ENCODE measurements at regions not wholly inside any gene's neighbourhood (a gene's known extent, or its start where the extent isn't known, plus 50 kb on each side); places are given as distances from the start of the nearest gene placed in this dataset.
"Not testable (repeated sequence)": the region's sequence is repeated elsewhere in the genome, so short reads cannot be mapped to it uniquely, and the experiment has no call there.

GRCh38 chr4:129998436-129999150, 902.6 kb downstream of the C4orf33 start (continued):
- no peak for TF ChIP-seq POU6F1 (CRISPR knock-in tag; IDR thresholded peaks at IDR 0.05; ENCODE audit: borderline replicate concordance, low read depth)

GRCh38 chr4:129999156-129999555, 903.2 kb downstream of the C4orf33 start:
- no peak for ATAC-seq
- TF ChIP-seq OSR1 (CRISPR knock-in tag; IDR thresholded peaks at IDR 0.05) = no peak
- no peak for TF ChIP-seq POU6F1 (CRISPR knock-in tag; IDR thresholded peaks at IDR 0.05; ENCODE audit: borderline replicate concordance, low read depth)
- TF ChIP-seq ZNF70 (CRISPR knock-in tag; IDR thresholded peaks at IDR 0.05) = no peak
- TF ChIP-seq ZFP3 (CRISPR knock-in tag; IDR thresholded peaks at IDR 0.05) = no peak
- TF ChIP-seq ESRRG (CRISPR knock-in tag; IDR thresholded peaks at IDR 0.05) = no peak
- no peak for TF ChIP-seq RARB (CRISPR knock-in tag; IDR thresholded peaks at IDR 0.05)
- no peak for TF ChIP-seq ZC3H10 (CRISPR knock-in tag; IDR thresholded peaks at IDR 0.05)
- no peak for TF ChIP-seq BACH2 (CRISPR knock-in tag; IDR thresholded peaks at IDR 0.05; ENCODE audit: borderline replicate concordance)
- no peak for TF ChIP-seq TOX (CRISPR knock-in tag; IDR thresholded peaks at IDR 0.05; ENCODE audit: borderline replicate concordance)
- TF ChIP-seq PPARA (CRISPR knock-in tag; IDR thresholded peaks at IDR 0.05; ENCODE audit: borderline replicate concordance) = no peak
- no peak for TF ChIP-seq ISL1 (CRISPR knock-in tag; IDR thresholded peaks at IDR 0.05)
- TF ChIP-seq CREB5 (CRISPR knock-in tag; IDR thresholded peaks at IDR 0.05; ENCODE audit: low read depth) = no peak
- no peak for TF ChIP-seq ARNTL (CRISPR knock-in tag; IDR thresholded peaks at IDR 0.05; ENCODE audit: borderline replicate concordance, low read depth)
- no peak for TF ChIP-seq ZNF565 (CRISPR knock-in tag; conservative IDR thresholded peaks at IDR 0.05; ENCODE audit: low read depth)

- no peak for TF ChIP-seq ISL1 (CRISPR knock-in tag; IDR thresholded peaks at IDR 0.05)
- no peak for TF ChIP-seq TOX (CRISPR knock-in tag; IDR thresholded peaks at IDR 0.05; ENCODE audit: borderline replicate concordance)
- TF ChIP-seq CSDC2 (CRISPR knock-in tag; IDR thresholded peaks at IDR 0.05) = no peak
- TF ChIP-seq POU6F1 (CRISPR knock-in tag; IDR thresholded peaks at IDR 0.05; ENCODE audit: borderline replicate concordance, low read depth) = no peak
- no peak for TF ChIP-seq ARNTL (CRISPR knock-in tag; IDR thresholded peaks at IDR 0.05; ENCODE audit: borderline replicate concordance, low read depth)
- no peak for TF ChIP-seq ESRRG (CRISPR knock-in tag; IDR thresholded peaks at IDR 0.05)
- no peak for TF ChIP-seq OSR1 (CRISPR knock-in tag; IDR thresholded peaks at IDR 0.05)
- no peak for TF ChIP-seq CSRNP3 (CRISPR knock-in tag; IDR thresholded peaks at IDR 0.05)
- no peak for TF ChIP-seq TCF4 (CRISPR knock-in tag; IDR thresholded peaks at IDR 0.05; ENCODE audit: borderline replicate concordance)
- no peak for TF ChIP-seq ZNF70 (CRISPR knock-in tag; IDR thresholded peaks at IDR 0.05)
- no peak for TF ChIP-seq ZFP30 (CRISPR knock-in tag; IDR thresholded peaks at IDR 0.05)
- no peak for TF ChIP-seq ZFP3 (CRISPR knock-in tag; IDR thresholded peaks at IDR 0.05)
- ATAC-seq = no peak
These were observed 912.5 kb downstream of the C4orf33 start for GRCh38 chr4:130008461-130008860.

GRCh38 chr4:130012806-130013205, 916.9 kb downstream of the C4orf33 start:
- not testable (repeated sequence) for ATAC-seq
